ENCODE measurements at regions not wholly inside any gene's neighbourhood (a gene's known extent, or its start where the extent isn't known, plus 50 kb on each side); places are given as distances from the start of the nearest gene placed in this dataset.
"Not testable (repeated sequence)": the region's sequence is repeated elsewhere in the genome, so short reads cannot be mapped to it uniquely, and the experiment has no call there.

DNA sequence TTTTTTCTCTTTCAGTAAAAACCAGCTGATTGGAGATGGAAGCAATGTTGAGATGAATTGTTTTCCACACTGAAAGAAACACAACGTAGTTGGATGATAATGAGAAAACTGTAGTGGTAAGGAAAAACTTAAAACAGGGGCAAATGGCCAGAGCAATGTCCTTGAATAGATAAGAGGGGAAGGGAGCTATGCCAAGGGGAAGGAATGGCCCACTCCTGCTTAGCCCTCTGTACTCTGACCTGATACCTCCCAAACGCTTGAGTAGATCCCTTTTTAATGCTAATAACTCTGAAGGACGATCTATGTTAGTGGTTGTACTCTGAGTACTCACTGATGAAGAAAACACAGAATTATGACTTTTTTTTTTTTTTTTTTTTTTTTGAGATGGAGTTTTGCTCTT lies 114.7 kb upstream of the DAB2 start:
- ChIA-PET POLR2A (ENCODE audit: partially characterized antibody) (no interaction called here), CTCF (ENCODE audit: partially characterized antibody) (interaction anchor here (1.1 to 4.0 kb wide), 2 partner anchors 8 to 75 kb away, joined by 3 to 17 read pairs; no protein-coding TSS in a partner anchor)
- intact Hi-C loops (cut with micrococcal nuclease) = no loop called here

DNA sequence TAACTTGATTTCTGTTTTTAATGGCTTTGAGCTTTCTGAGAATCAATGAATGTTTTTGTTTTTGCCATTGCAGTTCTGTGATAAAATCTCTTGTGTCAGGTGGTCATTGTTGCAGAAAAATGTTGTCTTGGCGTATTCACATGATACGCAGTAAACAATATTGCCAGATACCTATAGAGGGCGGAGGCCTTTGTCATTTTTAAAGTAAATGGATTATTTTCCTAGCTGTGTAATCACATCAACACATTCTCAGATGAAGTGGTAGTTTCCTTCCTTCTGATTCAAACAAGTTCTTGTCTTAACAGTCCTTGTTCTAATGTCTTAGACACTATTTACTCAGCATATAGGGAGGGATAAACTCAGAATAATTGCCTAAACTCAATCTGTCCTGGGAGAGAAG lies 109.9 kb upstream of the DAB2 start:
- POLR2A ChIA-PET (ENCODE audit: partially characterized antibody) = no interaction called here
- intact Hi-C loops (cut with micrococcal nuclease) = no loop called here
- Histone ChIP-seq H3K4me3 (ENCODE audit: low read length in 2 of 2) (no peak overlapping the region), H3K9me3 (ENCODE audit: control insufficient read depth in 1 of 2, low read length in 2 of 2) (no peaks in the 10 kb centered on the region), H3K36me3 (ENCODE audit: insufficient read depth, low read length) (no peaks in the 10 kb centered on the region), H3K4me1 (ENCODE audit: insufficient read depth, low read length) (no peaks in the 10 kb centered on the region), H3K27me3 (ENCODE audit: insufficient read depth, low read length) (no peaks in the 10 kb centered on the region), H3K27ac (ENCODE audit: low read depth, low read length) (no peak overlapping the region)
- H3K4me1 Mint-ChIP-seq = no peaks in the 10 kb centered on the region
- H3K27me3 Mint-ChIP-seq = peaks cover 13 to 19% of the 10 kb centered on the region in 2 donors
- peaks cover 0 to 2% (median 0%) of the 10 kb centered on the region in 8 donors for H3K9me3 Mint-ChIP-seq
- CTCF ChIA-PET (ENCODE audit: partially characterized antibody) = no interaction called here
- no peak overlapping the region for H3K27ac Mint-ChIP-seq
- no peak overlapping the region for H3K4me3 Mint-ChIP-seq
- DNase-seq = no peak
- no peaks in the 10 kb centered on the region for H3K36me3 Mint-ChIP-seq

More for the DNA sequence above, 114.7 kb upstream of the DAB2 start:
- peaks cover 8 to 11% of the 10 kb centered on the region in 2 donors for H3K27me3 Mint-ChIP-seq
- Histone ChIP-seq H3K27ac (ENCODE audit: low read depth, low read length) (no peak overlapping the region), H3K36me3 (ENCODE audit: insufficient read depth, low read length) (no peaks in the 10 kb centered on the region), H3K9me3 (ENCODE audit: control insufficient read depth in 1 of 2, low read length in 2 of 2) (no peaks in the 10 kb centered on the region), H3K4me3 (ENCODE audit: low read length in 2 of 2) (no peak overlapping the region), H3K27me3 (ENCODE audit: insufficient read depth, low read length) (no peaks in the 10 kb centered on the region), H3K4me1 (ENCODE audit: insufficient read depth, low read length) (no peaks in the 10 kb centered on the region)
- H3K9me3 Mint-ChIP-seq = peaks cover 0 to 2% (median 0%) of the 10 kb centered on the region in 8 donors
- no peak overlapping the region for H3K27ac Mint-ChIP-seq
- no peak overlapping the region for H3K4me3 Mint-ChIP-seq
- H3K4me1 Mint-ChIP-seq = no peaks in the 10 kb centered on the region
- DNase-seq = no peak
- no peaks in the 10 kb centered on the region for H3K36me3 Mint-ChIP-seq

DNA sequence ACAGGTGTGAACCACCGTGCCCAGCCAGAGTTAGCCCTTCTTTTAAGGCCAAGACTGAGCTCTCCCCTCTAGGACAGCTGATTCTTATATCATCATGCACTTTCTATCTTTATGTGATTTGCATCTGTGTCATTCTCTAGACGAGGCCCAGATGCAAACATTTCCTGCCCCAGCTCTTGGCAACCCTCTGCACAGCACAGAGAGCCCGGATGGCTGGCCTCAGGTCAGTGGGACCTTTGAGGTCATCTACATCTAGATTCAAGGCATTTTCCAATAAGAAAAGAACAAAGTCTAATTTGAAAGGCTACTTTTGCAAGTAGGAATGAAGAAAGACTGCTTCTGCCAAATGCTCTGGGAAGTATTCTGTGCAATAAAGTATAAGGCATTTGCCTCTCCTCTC lies 109.0 kb upstream of the DAB2 start:
- Mint-ChIP-seq H3K9me3 (no peaks in the 10 kb centered on the region), H3K4me1 (no peaks in the 10 kb centered on the region), H3K27ac (no peak overlapping the region), H3K36me3 (no peaks in the 10 kb centered on the region), H3K27me3 (peaks cover 13 to 17% of the 10 kb centered on the region in 2 donors), H3K4me3 (no peak overlapping the region)
- Histone ChIP-seq H3K27me3 (ENCODE audit: insufficient read depth, low read length) (no peaks in the 10 kb centered on the region), H3K4me3 (ENCODE audit: low read length in 2 of 2) (no peak overlapping the region), H3K27ac (ENCODE audit: low read depth, low read length) (no peak overlapping the region), H3K36me3 (ENCODE audit: insufficient read depth, low read length) (no peaks in the 10 kb centered on the region), H3K9me3 (ENCODE audit: control insufficient read depth in 1 of 2, low read length in 2 of 2) (no peaks in the 10 kb centered on the region), H3K4me1 (ENCODE audit: insufficient read depth, low read length) (no peaks in the 10 kb centered on the region)
- intact Hi-C loops (cut with micrococcal nuclease) = no loop called here
- no peak for DNase-seq
- POLR2A ChIA-PET (ENCODE audit: partially characterized antibody) = no interaction called here
- CTCF ChIA-PET (ENCODE audit: partially characterized antibody) = no interaction called here

DNA sequence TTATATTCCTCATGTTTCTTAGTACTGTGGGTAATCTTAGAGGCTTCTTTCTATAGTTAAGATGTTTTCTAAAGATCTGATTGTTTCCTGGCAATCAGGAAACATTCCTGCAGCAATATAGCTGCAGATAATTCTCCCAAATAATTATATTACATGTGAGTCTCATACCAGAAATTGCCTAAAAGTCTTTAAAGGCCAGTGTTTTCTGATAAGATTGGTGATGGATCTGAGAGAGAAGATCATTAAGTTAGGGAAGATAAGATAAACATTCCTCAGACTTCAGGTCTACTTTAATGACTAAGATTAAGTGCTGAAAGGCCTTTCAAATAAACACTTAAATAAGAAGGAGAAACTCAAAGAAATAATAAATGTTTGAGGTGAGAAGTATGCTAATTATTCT lies 107.7 kb upstream of the DAB2 start:
- intact Hi-C loops (cut with micrococcal nuclease) = no loop called here
- DNase-seq = no peak
- no peaks in the 10 kb centered on the region for H3K4me1 Mint-ChIP-seq
- peaks cover 12 to 16% of the 10 kb centered on the region in 2 donors for H3K27me3 Mint-ChIP-seq
- H3K4me3 ChIP-seq (ENCODE audit: low read length in 2 of 2) = no peak overlapping the region
- no peaks in the 10 kb centered on the region for H3K9me3 Mint-ChIP-seq
- no peaks in the 10 kb centered on the region for H3K9me3 ChIP-seq (ENCODE audit: control insufficient read depth in 1 of 2, low read length in 2 of 2)
- no peaks in the 10 kb centered on the region for H3K27me3 ChIP-seq (ENCODE audit: insufficient read depth, low read length)
- H3K27ac ChIP-seq (ENCODE audit: low read depth, low read length) = no peak overlapping the region
- no peaks in the 10 kb centered on the region for H3K4me1 ChIP-seq (ENCODE audit: insufficient read depth, low read length)
- POLR2A ChIA-PET (ENCODE audit: partially characterized antibody) = interaction anchor here (0.6 kb wide), 1 partner anchor 249 kb away, joined by 3 read pairs; no protein-coding TSS in a partner anchor
- no peak overlapping the region for H3K27ac Mint-ChIP-seq
- H3K4me3 Mint-ChIP-seq = no peak overlapping the region
- CTCF ChIA-PET (ENCODE audit: partially characterized antibody) = no interaction called here
- H3K36me3 Mint-ChIP-seq = no peaks in the 10 kb centered on the region
- no peaks in the 10 kb centered on the region for H3K36me3 ChIP-seq (ENCODE audit: insufficient read depth, low read length)

DNA sequence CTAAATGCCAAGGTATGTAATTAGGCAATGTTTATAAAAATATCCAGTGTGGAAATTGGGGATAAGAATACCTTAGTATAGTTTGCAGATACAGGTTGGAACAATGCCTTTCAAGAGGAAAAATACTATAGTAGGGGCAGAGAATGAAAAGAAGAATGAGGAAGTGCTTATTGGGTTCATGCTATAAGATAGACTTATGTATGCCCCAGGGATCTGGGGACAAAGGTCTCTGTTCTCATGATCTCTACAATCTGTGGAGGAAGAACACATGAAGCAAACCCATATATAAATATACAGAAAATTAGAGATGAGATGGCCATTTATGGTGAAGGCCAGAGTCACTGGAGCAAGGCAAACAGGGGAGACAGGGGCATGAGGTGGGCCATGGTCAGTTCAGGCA lies 106.5 kb upstream of the DAB2 start:
- no peaks in the 10 kb centered on the region for H3K9me3 Mint-ChIP-seq
- CTCF ChIA-PET (ENCODE audit: partially characterized antibody) = no interaction called here
- no peak overlapping the region for H3K4me3 ChIP-seq (ENCODE audit: low read length in 2 of 2)
- H3K27ac ChIP-seq (ENCODE audit: low read depth, low read length) = no peak overlapping the region
- no peak for DNase-seq
- H3K36me3 Mint-ChIP-seq = no peaks in the 10 kb centered on the region
- H3K27ac Mint-ChIP-seq = no peak overlapping the region
- H3K27me3 ChIP-seq (ENCODE audit: insufficient read depth, low read length) = no peaks in the 10 kb centered on the region
- intact Hi-C loops (cut with micrococcal nuclease) = no loop called here
- peaks cover 16 to 17% of the 10 kb centered on the region in 2 donors for H3K27me3 Mint-ChIP-seq
- POLR2A ChIA-PET (ENCODE audit: partially characterized antibody) = no interaction called here
- no peaks in the 10 kb centered on the region for H3K4me1 ChIP-seq (ENCODE audit: insufficient read depth, low read length)
- no peaks in the 10 kb centered on the region for H3K9me3 ChIP-seq (ENCODE audit: control insufficient read depth in 1 of 2, low read length in 2 of 2)
- H3K4me3 Mint-ChIP-seq = no peak overlapping the region
- no peaks in the 10 kb centered on the region for H3K4me1 Mint-ChIP-seq
- H3K36me3 ChIP-seq (ENCODE audit: insufficient read depth, low read length) = no peaks in the 10 kb centered on the region

DNA sequence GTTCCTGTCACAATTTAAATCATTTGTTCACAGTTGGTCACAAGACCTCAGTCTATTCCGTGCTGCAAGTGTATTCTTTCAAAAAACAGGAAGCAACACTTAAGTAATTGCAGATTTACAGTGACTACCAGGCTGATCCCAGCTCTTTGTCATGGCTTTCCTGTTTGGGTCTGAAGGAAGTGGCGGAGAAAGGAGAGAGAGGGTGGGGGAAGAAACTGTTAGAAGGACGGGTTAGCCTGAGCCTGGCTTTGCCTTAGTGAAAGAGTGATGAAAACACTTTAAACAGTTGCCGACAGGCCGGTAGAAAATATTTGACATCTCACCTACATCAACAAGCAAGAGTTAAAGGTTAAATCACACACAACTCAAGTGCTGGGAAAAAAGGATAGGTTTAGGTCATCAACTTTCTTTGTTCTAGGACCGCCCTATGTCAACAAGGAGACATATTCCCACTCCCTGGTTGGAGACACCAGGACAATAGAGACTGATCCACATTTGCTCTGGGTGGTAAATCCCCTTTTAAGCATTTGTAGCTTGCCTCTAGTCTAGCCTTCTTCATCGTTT lies 102.2 kb upstream of the DAB2 start:
- DNase-seq = no peak
- Mint-ChIP-seq H3K36me3 (no peaks in the 10 kb centered on the region), H3K27ac (no peak overlapping the region), H3K9me3 (no peaks in the 10 kb centered on the region), H3K27me3 (peaks cover 10 to 22% of the 10 kb centered on the region in 2 donors), H3K4me1 (no peaks in the 10 kb centered on the region), H3K4me3 (no peak overlapping the region)
- CTCF ChIA-PET (ENCODE audit: partially characterized antibody) = no interaction called here
- H3K4me1 ChIP-seq (ENCODE audit: insufficient read depth, low read length) = no peaks in the 10 kb centered on the region
- H3K4me3 ChIP-seq (ENCODE audit: low read length in 2 of 2) = no peak overlapping the region
- POLR2A ChIA-PET (ENCODE audit: partially characterized antibody) = no interaction called here
- intact Hi-C loops (cut with micrococcal nuclease) = no loop called here
- H3K27me3 ChIP-seq (ENCODE audit: insufficient read depth, low read length) = no peaks in the 10 kb centered on the region
- no peaks in the 10 kb centered on the region for H3K36me3 ChIP-seq (ENCODE audit: insufficient read depth, low read length)
- no peak overlapping the region for H3K27ac ChIP-seq (ENCODE audit: low read depth, low read length)
- H3K9me3 ChIP-seq (ENCODE audit: control insufficient read depth in 1 of 2, low read length in 2 of 2) = no peaks in the 10 kb centered on the region

DNA sequence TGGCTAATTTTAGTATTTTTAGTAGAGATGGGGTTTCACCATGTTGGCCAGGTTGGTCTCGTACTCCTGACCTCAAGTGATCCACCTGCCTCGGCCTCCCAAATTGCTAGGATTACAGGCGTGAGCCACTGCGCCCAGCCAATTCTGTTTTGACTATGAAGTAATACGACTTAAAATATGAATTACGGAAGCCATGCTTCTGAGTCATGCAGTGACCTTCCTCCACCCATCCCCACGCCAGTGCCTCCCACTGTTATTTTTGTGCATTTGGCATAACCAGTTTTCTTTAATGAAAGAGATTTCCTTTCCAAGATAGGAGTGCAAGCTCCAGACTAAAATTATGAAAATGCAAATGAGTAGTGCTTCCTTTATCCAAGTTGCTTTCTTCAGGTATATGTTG lies 101.0 kb upstream of the DAB2 start:
- H3K27me3 ChIP-seq (ENCODE audit: insufficient read depth, low read length); H3K4me1 ChIP-seq (ENCODE audit: insufficient read depth, low read length); POLR2A ChIA-PET (ENCODE audit: partially characterized antibody); H3K36me3 ChIP-seq (ENCODE audit: insufficient read depth, low read length); H3K9me3 Mint-ChIP-seq; DNase-seq; H3K4me3 Mint-ChIP-seq; H3K4me3 ChIP-seq (ENCODE audit: low read length in 2 of 2); H3K27ac Mint-ChIP-seq; H3K9me3 ChIP-seq (ENCODE audit: control insufficient read depth in 1 of 2, low read length in 2 of 2); H3K27ac ChIP-seq (ENCODE audit: low read depth, low read length); intact Hi-C loops (cut with micrococcal nuclease); H3K36me3 Mint-ChIP-seq; H3K4me1 Mint-ChIP-seq; CTCF ChIA-PET (ENCODE audit: partially characterized antibody): not testable (repeated sequence)
- H3K27me3 Mint-ChIP-seq = peaks cover 12 to 27% of the 10 kb centered on the region in 2 donors

DNA sequence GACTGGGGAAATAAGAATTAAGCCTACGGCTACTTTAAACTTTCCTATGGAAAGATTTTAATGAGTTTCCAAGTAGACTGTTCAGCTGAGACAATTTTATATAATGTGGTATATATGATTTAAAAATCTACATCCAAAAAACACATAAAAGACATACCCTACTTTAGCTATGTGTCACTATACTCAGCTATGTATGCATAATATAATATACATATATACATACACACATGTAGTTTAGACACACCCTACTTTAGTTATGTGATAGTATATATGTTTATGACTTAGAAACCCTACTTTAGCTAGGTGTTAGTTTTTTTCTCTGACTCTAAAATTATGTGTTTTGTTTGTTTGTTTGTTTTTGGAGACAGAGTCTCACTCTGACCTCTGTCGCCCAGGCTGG lies 100.5 kb upstream of the DAB2 start:
- CTCF ChIA-PET (ENCODE audit: partially characterized antibody) = no interaction called here
- POLR2A ChIA-PET (ENCODE audit: partially characterized antibody) = no interaction called here
- Histone ChIP-seq H3K27ac (ENCODE audit: low read depth, low read length) (no peak overlapping the region), H3K4me1 (ENCODE audit: insufficient read depth, low read length) (no peaks in the 10 kb centered on the region), H3K27me3 (ENCODE audit: insufficient read depth, low read length) (no peaks in the 10 kb centered on the region), H3K9me3 (ENCODE audit: control insufficient read depth in 1 of 2, low read length in 2 of 2) (no peaks in the 10 kb centered on the region), H3K4me3 (ENCODE audit: low read length in 2 of 2) (no peak overlapping the region), H3K36me3 (ENCODE audit: insufficient read depth, low read length) (no peaks in the 10 kb centered on the region)
- Mint-ChIP-seq H3K9me3 (peaks cover 0 to 2% (median 0%) of the 10 kb centered on the region in 8 donors), H3K4me3 (no peak overlapping the region), H3K4me1 (no peaks in the 10 kb centered on the region), H3K27me3 (peaks cover 12 to 27% of the 10 kb centered on the region in 2 donors), H3K36me3 (no peaks in the 10 kb centered on the region), H3K27ac (no peak overlapping the region)
- DNase-seq = no peak
- intact Hi-C loops (cut with micrococcal nuclease) = no loop called here
